ENCODE measurements at regions not wholly inside any gene's neighbourhood (a gene's known extent, or its start where the extent isn't known, plus 50 kb on each side); places are given as distances from the start of the nearest gene placed in this dataset.
"Not testable (repeated sequence)": the region's sequence is repeated elsewhere in the genome, so short reads cannot be mapped to it uniquely, and the experiment has no call there.

GRCh38 chr4:38279650-38280322 lies 319.6 kb downstream of the PTTG2 start:
- no peak for DNase-seq (ENCODE audit: low spot score)

GRCh38 chr4:38280323-38280706 lies 320.1 kb downstream of the PTTG2 start:
- no peak for DNase-seq (ENCODE audit: low spot score)

DNA sequence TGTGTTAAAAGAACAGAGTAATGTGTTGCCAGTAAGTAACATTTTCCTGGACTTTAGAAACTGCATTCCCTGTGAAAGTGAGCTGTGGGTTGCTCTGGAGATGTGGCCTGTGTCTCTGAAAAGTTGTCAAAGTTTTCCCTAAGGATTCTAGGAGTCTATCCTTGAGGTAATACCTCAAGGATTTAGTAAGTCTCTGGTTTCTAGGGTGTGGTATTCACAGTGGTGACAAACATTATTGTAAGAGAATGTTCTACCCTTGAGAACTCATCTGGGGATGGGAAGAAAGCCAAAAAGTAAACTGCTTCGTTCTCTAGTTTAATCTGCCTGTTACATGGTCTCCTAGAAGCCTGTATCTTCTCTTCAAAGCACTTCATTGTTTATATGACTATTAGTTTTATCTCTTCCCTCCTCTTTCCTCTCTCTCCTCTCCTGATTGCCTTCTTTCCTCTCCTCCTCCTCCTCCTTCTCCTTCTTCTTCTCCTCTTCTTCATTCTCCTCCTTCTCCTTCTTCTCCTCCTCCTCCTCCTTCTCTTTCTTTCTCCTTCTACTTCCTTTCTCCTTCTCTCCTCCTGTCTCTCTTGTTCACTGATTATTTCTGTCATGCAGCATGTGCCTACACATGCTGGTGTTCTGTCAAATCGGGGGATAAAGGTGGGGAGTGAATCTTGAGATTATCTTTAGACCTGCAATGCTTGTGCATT lies 321.3 kb downstream of the PTTG2 start:
- no peak for DNase-seq (ENCODE audit: low spot score)

DNA sequence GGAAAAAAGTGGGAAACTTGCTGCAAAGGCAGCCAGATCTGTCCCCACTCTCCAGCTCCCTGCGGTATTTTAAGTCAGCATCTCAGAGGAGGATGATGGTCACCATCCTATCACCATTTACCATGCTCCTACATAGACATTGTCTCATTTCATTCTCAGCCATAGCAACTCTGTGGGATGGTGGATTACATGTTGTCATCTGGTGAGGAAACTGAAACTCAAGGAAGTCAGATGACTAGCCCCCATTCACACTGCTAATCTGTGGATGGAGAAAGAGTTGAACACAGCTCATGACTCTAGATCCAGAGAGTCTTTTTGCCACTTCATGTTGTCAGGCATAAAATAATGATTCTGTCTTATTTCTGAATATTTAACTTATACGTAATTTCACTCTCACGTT lies 323.5 kb downstream of the PTTG2 start:
- DNase-seq (ENCODE audit: low spot score), result no peak

DNA sequence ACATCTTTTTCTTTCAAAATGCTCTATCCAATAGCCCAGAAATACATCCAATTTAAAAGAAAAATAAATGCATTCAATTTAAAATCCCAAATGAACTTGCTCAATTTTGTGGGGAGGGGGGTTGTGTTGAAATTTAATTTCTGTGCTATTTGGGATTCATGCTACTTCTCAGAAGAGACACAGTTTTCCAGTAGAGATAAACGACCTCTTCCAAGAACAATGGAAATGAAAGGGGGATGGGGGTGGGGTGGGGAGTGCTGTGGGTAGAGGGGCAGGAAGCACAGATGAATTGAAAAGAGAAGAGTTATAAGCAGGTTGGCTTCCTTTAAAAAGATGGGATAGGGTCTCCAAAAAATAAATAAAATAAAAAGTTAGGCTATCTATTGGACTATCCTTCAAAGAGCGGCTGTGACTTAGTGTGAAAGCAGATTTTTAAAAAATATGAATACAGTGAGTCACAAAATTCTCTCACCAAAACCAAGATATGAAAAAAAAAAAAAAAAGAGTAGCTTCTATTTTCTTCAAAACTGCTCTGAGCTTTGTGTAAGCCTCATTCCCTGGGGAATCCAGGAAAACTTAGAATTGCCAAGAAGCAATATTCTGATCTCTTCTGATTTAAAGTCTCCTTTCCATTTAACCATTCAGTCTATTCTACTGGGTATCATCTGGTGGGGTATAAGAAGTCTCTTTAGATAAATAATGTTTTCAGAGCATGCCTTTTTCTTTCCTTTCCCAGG lies 324.3 kb downstream of the PTTG2 start:
- no peak for DNase-seq (ENCODE audit: low spot score)

DNA sequence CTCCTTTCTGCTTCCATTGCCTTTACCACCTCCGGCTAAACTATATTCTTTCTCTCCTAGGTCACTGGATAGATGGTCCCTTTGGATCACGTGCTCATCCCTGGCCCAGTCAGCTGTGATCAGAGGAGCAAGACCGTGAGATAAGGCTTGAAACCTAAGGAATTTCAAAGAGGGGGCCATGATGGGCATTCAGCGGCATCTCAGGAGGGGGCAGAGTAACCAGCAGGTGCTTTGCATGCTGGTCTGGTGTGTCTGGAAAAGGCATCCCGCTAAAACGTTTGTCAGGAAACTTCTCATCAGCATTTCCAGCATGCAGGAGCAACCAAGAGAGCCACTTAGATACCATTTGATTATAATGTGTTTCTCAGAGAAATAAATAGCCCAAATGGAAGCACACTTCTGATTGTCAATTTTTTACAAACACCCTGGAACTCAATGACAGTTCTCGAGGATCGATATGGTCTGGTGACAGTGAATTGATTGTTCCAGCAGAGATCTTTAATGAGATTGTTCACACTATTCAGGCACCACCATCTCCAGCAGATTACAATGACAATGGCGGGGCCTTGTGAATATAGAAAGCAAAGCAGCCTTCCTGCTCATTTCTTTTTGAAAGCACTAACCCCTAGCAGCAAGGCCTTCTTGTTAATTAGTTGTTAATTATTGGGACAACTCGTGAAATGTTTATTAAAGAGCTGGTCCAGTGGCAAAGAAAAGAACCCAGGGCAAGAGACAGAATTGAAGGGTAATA lies 327.1 kb downstream of the PTTG2 start:
- no peak for DNase-seq (ENCODE audit: low spot score)

DNA sequence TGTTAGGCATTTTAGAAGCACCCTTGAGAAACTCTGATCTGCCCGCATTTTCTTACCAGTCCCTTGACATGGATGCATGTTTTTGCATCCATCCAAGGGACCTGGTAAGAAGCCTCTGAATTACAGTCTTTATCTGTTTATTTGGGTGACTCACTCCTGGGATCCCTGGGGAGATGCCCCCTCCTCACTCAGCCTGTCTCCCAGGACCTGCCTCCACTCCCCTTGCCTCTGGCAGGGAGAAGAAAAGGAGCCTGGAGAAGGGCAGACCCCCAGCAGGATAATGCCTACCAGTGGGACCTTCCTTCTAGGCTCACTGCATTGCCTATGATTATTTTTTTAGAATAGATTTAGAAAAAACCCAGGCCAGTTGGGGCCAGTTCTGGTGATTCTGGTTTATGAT lies 329.4 kb downstream of the PTTG2 start:
- no peak for DNase-seq (ENCODE audit: low spot score)

- no peak for DNase-seq (ENCODE audit: low spot score)
Measured at GRCh38 chr4:38290366-38290765, 330.2 kb downstream of the PTTG2 start.

- no peak for DNase-seq (ENCODE audit: low spot score)
Measured at GRCh38 chr4:38290914-38291313, 330.7 kb downstream of the PTTG2 start.

DNA sequence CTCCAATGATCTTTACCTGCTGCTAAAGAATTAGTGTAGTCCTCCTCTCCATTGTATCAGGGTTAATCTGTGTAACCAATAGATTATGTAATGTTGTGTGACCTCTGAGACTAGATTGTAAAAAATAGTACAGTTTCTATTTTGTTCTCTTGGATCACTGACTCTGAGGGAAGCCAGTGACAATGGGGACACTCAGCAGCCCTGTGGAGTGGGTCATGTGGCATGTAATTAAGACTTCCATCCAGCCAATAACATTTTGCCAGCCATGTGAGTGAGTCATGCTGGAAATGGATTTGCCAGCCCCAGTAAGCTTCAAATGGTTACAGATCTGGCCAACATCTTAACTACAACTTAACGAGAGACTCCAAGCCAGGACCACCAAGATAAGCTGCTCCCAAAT lies 332.3 kb downstream of the PTTG2 start:
- no peak for DNase-seq (ENCODE audit: low spot score)

- no peak for DNase-seq (ENCODE audit: low spot score)
Measured at GRCh38 chr4:38294238-38294637, 334.0 kb downstream of the PTTG2 start.

DNA sequence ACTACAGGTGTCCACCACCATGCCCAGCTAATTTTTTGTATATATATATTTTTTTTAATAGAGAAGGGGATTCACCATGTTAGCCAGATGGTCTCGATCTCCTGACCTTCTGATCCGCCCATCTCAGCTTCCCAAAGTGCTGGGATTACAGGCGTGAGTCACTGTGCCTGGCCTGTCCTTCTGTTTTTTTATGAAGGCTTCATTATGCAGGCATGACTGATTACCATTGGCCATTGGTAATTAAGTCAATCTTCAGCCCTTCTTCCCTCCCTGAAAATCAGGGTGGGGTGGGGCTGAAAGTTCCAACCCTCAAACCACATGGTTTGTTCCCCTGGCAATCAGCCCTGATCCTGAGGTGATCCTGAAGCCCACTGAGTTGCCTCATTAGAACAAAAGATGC lies 336.9 kb downstream of the PTTG2 start:
- DNase-seq (ENCODE audit: low spot score), result no peak

GRCh38 chr4:38298868-38299713 lies 338.9 kb downstream of the PTTG2 start:
- DNase-seq (ENCODE audit: low spot score), result no peak

GRCh38 chr4:38302910-38303309 lies 342.7 kb downstream of the PTTG2 start:
- DNase-seq (ENCODE audit: low spot score), result no peak

DNA sequence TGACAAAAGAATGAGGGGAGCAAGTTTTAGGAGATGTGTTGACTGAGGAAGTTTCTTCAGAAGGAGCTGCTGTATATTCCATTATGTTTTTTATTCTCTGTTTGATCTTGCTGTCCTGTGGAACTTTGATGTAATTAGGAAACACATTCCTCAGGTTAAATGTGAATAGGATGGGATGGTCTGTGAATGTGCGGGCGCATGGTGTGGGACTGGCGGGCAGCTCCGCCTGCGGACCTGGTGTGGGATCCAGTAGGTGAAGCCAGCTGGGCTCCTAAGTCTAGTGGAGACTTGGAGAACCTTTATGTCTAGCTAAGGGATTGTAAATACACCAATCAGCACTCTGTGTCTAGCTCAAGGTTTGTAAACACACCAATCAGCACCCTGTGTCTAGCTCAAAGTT lies 344.3 kb downstream of the PTTG2 start:
- DNase-seq (ENCODE audit: low spot score), result not testable (repeated sequence)

DNA sequence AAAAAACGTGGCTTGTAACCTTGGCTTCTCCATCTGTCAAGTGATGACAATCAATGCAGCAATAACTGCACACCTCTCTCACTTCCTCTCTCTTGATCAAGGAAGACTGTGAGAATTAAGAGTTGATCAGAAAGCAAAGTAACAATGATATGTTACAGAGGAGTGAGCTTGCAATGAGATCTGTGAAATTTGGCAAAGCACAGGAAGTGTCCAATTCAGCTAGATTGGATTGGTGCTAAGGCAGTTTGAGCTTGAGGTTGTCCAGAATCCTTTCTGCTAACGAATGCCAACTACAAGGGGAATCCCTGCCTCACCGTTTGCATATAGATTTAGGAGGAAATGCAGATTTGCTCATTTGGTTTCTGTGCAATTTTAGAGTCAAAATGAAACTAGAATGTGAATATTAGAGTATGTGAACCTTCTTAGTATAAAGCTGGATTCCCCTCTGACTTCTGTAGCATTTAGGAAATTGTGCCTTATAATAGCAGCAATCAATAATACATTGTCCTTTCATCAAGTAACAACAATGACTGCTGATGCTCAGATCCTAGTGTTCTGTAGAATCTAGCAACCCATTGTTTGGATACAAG lies 346.4 kb downstream of the PTTG2 start:
- peak; percentile 91 for DNase-seq (ENCODE audit: low spot score)

- DNase-seq (ENCODE audit: low spot score), result peak; percentile 58
Measured at GRCh38 chr4:38308728-38309311, 348.6 kb downstream of the PTTG2 start.

DNA sequence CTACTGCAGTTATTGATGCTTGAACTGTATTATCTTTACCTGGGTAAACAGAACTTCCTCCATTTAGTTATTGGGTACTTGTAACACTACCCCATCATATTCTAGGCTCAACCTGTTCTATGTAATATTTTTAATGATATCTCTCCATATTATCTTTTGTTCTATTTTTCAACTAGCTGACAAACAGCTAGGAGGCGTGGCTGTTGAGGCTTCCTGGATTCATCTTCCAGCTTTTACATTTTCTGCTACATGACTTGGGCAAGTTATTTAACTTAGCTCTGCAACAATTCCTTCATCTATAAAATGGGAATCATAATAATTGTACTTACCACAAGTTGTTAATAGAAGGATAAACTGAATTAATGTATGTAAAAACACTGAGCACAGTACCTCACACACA lies 349.3 kb downstream of the PTTG2 start:
- no peak for DNase-seq (ENCODE audit: low spot score)

DNA sequence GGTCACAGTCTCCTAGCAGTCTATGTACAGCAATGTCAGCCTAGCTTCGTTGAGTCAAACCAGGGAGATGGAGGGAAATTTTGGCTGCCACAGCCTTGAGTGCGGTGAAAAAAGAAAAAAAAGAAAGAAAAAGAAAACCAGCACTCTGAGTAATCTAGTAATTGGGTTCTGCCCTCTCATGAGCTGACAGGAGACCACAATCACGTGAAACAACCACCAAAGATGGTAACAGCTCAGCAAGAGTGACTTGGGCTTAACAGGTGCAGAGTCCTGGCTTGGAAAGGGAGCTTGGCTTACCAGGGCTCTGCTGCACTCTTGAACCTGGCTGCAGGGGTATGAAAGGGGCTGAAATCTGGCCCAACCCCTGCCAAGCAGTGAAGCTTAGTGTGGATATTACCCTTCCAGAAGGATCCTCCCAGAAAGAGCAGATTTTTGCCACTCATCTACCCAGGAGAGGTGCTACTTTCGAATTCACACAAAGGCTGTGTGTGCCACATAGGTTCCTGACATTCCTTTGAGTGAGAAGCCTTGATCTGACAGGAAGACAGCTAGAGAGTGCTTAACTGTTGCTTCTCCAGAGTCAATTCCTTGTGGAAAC lies 350.3 kb downstream of the PTTG2 start:
- peak; percentile 96 for DNase-seq (ENCODE audit: low spot score)

DNA sequence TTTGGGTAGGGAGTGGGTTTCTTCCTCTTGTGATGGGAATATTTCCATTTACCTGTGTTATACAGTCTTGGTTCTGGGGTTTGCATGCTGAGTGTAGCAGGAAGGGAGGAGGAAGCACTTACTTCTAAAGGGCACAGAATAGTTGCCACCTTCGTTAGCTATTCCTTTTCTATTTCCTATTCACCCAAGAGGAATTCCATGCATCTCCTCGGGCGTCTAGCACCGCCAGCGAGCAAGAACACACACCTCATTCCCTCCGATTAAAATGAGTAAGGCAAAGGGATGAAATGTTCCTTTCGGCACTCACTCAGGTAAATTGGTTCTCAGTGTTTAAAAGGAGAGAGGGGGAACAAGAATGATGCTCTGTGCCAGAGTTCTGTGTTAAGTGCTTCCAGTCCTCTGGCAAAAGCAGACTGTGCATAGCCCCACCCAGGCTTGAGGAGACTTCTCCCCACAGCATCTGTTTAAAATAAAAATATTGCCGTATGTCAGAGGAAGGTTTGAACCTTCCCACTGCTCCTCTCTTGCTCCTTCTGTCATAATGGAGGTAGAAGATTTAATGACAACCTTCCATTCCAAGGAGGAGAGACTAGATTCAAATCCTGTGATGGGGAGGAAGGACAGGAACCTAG lies 351.4 kb downstream of the PTTG2 start:
- no peak for DNase-seq (ENCODE audit: low spot score)

Data from activated CD4-positive, alpha-beta T cell treated with anti-CD3 and anti-CD28 coated beads, Interleukin-2, Interleukin-4, amounts not matched to agents 100 ng/mL and 50 ng/mL, durations not matched to agents 16 hours and 8 hours (primary cell).